ENCODE measurements at regions not wholly inside any gene's neighbourhood (a gene's known extent, or its start where the extent isn't known, plus 50 kb on each side); places are given as distances from the start of the nearest gene placed in this dataset.
A peak's percentile ranks its signal among the peaks of the same experiment; 100 is the strongest.

DNA sequence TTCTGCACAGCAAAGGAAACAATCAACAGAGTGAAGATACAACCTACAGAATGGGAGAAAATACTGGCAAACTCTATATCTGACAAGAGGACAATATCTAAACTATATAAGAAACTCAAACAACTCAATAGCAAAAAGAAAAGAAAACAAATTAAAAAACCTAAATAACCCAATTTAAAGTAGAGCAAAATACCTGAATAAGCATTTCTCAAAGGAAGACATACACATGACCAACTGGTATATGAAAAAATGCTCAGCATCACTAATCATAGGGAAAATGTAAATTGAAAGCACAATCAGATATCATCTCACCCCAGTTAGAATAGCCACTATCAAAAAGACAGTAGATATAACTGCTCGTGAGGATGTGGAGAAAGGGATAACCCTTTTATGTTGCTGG lies 87.8 kb upstream of the FOXA2 start:
- Histone ChIP-seq H3K23ac (ENCODE audit: low read length) (no peak overlapping the region), H3K27me3 (ENCODE audit: insufficient read depth, low read length) (no peaks in the 10 kb centered on the region), H4K91ac (ENCODE audit: low read depth, low read length) (no peak overlapping the region), H2AK5ac (ENCODE audit: low read length) (no peak overlapping the region), H2AFZ (ENCODE audit: insufficient read depth, low read length, poor library complexity) (no peak overlapping the region), H2BK120ac (ENCODE audit: insufficient read depth, low read length, poor library complexity) (no peak overlapping the region), H3K79me2 (ENCODE audit: control insufficient read depth, insufficient read depth, low read length, poor library complexity) (no peaks in the 10 kb centered on the region), H3K9ac (ENCODE audit: low read length) (no peak overlapping the region), H3K79me1 (ENCODE audit: low read length) (no peaks in the 10 kb centered on the region), H3K4ac (ENCODE audit: low read depth, low read length) (no peak overlapping the region), H3K18ac (ENCODE audit: low read length) (no peak overlapping the region), H3K14ac (ENCODE audit: low read length) (no peak overlapping the region), H2BK12ac (ENCODE audit: low read length) (no peak overlapping the region), H3K9me3 (ENCODE audit: insufficient read depth, low read depth, low read length) (no peaks in the 10 kb centered on the region), H3K4me1 (ENCODE audit: control insufficient read depth in 1 of 2, insufficient read depth in 2 of 2, low read length in 2 of 2) (peaks cover under 1 to 3% of the 10 kb centered on the region in 2 experiments), H4K12ac (ENCODE audit: low read depth, low read length) (no peak overlapping the region), H4K8ac (ENCODE audit: low read depth, low read length) (no peak overlapping the region), H3K36me3 (ENCODE audit: control insufficient read depth in 1 of 2, insufficient read depth in 2 of 2, low read length in 2 of 2) (no peaks in the 10 kb centered on the region), H3K4me3 (ENCODE audit: low read depth, low read length) (no peak overlapping the region), H3K4me2 (ENCODE audit: low read length) (no peak overlapping the region), H2BK5ac (ENCODE audit: low read depth, low read length, poor library complexity) (no peak overlapping the region), H3K27ac (ENCODE audit: low read depth, low read length) (no peak overlapping the region)
- DNase-seq = no peak
- no CpG with 5 or more reads among the region's 1 CpG for WGBS (ENCODE audit: extremely low coverage, insufficient coverage, insufficient read length)

DNA sequence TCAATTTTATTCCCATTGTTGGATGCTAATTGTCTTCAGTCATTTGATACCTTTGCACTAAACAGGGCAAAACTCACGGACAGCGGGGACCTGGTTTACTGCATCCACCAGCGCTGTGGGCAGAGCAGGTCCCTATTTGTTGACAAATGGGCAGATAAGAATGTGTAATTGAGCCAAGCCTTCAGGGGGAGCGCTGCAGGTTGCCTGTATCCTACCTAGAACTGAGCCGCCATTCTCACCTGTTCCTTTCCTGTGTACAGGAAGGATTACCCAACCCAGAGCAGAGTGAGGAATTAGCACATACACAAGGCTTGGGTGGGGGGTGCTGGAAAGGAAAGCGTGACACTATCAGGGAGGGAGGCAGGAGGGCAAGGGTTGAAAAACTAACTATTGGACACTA lies 89.1 kb upstream of the FOXA2 start:
- Histone ChIP-seq H4K8ac (ENCODE audit: low read depth, low read length) (no peak overlapping the region), H3K79me1 (ENCODE audit: low read length) (no peaks in the 10 kb centered on the region), H2BK120ac (ENCODE audit: insufficient read depth, low read length, poor library complexity) (no peak overlapping the region), H3K27me3 (ENCODE audit: insufficient read depth, low read length) (no peaks in the 10 kb centered on the region), H3K27ac (ENCODE audit: low read depth, low read length) (no peak overlapping the region), H3K9me3 (ENCODE audit: insufficient read depth, low read depth, low read length) (no peaks in the 10 kb centered on the region), H2AK5ac (ENCODE audit: low read length) (no peak overlapping the region), H2BK12ac (ENCODE audit: low read length) (no peak overlapping the region), H3K4me2 (ENCODE audit: low read length) (no peak overlapping the region), H3K4ac (ENCODE audit: low read depth, low read length) (no peak overlapping the region), H2BK5ac (ENCODE audit: low read depth, low read length, poor library complexity) (no peak overlapping the region), H3K18ac (ENCODE audit: low read length) (no peak overlapping the region), H3K36me3 (ENCODE audit: control insufficient read depth in 1 of 2, insufficient read depth in 2 of 2, low read length in 2 of 2) (no peaks in the 10 kb centered on the region), H3K79me2 (ENCODE audit: control insufficient read depth, insufficient read depth, low read length, poor library complexity) (no peaks in the 10 kb centered on the region), H4K12ac (ENCODE audit: low read depth, low read length) (no peak overlapping the region), H3K4me3 (ENCODE audit: low read depth, low read length) (no peak overlapping the region), H3K4me1 (ENCODE audit: control insufficient read depth in 1 of 2, insufficient read depth in 2 of 2, low read length in 2 of 2) (peaks cover 4 to 7% of the 10 kb centered on the region in 2 experiments), H3K23ac (ENCODE audit: low read length) (no peak overlapping the region), H4K91ac (ENCODE audit: low read depth, low read length) (no peak overlapping the region), H2AFZ (ENCODE audit: insufficient read depth, low read length, poor library complexity) (no peak overlapping the region), H3K14ac (ENCODE audit: low read length) (no peak overlapping the region), H3K9ac (ENCODE audit: low read length) (no peak overlapping the region)
- WGBS (ENCODE audit: extremely low coverage, insufficient coverage, insufficient read length) = no CpG with 5 or more reads among the region's 6 CpGs
- DNase-seq = no peak

GRCh38 chr20:22675341-22675740 lies 91.0 kb upstream of the FOXA2 start:
- Histone ChIP-seq H3K9me3 (ENCODE audit: insufficient read depth, low read depth, low read length) (peaks cover 3% of the 10 kb centered on the region), H4K91ac (ENCODE audit: low read depth, low read length) (no peak overlapping the region), H2BK120ac (ENCODE audit: insufficient read depth, low read length, poor library complexity) (no peak overlapping the region), H4K12ac (ENCODE audit: low read depth, low read length) (no peak overlapping the region), H3K4me1 (ENCODE audit: control insufficient read depth in 1 of 2, insufficient read depth in 2 of 2, low read length in 2 of 2) (peaks cover 4 to 7% of the 10 kb centered on the region in 2 experiments), H3K9ac (ENCODE audit: low read length) (no peak overlapping the region), H2AK5ac (ENCODE audit: low read length) (no peak overlapping the region), H3K14ac (ENCODE audit: low read length) (no peak overlapping the region), H3K79me2 (ENCODE audit: control insufficient read depth, insufficient read depth, low read length, poor library complexity) (no peaks in the 10 kb centered on the region), H2BK5ac (ENCODE audit: low read depth, low read length, poor library complexity) (no peak overlapping the region), H3K27me3 (ENCODE audit: insufficient read depth, low read length) (no peaks in the 10 kb centered on the region), H3K79me1 (ENCODE audit: low read length) (no peaks in the 10 kb centered on the region), H3K4me2 (ENCODE audit: low read length) (no peak overlapping the region), H3K4ac (ENCODE audit: low read depth, low read length) (no peak overlapping the region), H3K27ac (ENCODE audit: low read depth, low read length) (no peak overlapping the region), H3K18ac (ENCODE audit: low read length) (no peak overlapping the region), H4K8ac (ENCODE audit: low read depth, low read length) (no peak overlapping the region), H3K23ac (ENCODE audit: low read length) (no peak overlapping the region), H2AFZ (ENCODE audit: insufficient read depth, low read length, poor library complexity) (no peak overlapping the region), H3K36me3 (ENCODE audit: control insufficient read depth in 1 of 2, insufficient read depth in 2 of 2, low read length in 2 of 2) (no peaks in the 10 kb centered on the region), H2BK12ac (ENCODE audit: low read length) (no peak overlapping the region), H3K4me3 (ENCODE audit: low read depth, low read length) (no peak overlapping the region)
- no CpG with 5 or more reads among the region's 10 CpGs for WGBS (ENCODE audit: extremely low coverage, insufficient coverage, insufficient read length)
- no peak for DNase-seq

DNA sequence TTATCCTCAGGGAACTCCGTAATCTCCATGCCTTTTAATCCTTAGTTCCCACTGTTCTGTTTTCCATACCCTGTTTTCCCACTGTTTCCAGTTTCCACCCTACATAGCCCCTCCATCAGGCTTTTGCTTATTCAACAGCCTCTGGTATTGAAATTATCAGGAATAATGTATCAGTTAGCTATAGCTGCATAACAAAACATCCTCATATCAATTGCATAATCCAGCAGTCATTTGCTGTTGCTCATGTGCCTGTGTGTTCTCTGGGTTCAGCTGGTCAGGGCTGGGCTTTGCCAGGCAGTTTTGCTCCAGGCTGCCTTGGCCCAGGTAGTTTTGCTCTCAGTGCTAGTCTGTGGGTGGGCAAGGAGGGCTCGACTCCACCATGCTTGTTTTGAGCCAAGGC lies 94.3 kb upstream of the FOXA2 start:
- Histone ChIP-seq H3K79me2 (ENCODE audit: control insufficient read depth, insufficient read depth, low read length, poor library complexity) (no peaks in the 10 kb centered on the region), H3K27ac (ENCODE audit: low read depth, low read length) (peak overlapping the region; percentile 30), H2AK5ac (ENCODE audit: low read length) (no peak overlapping the region), H3K4ac (ENCODE audit: low read depth, low read length) (no peak overlapping the region), H3K4me3 (ENCODE audit: low read depth, low read length) (no peak overlapping the region), H3K4me2 (ENCODE audit: low read length) (no peak overlapping the region), H3K79me1 (ENCODE audit: low read length) (no peaks in the 10 kb centered on the region), H4K8ac (ENCODE audit: low read depth, low read length) (no peak overlapping the region), H2BK120ac (ENCODE audit: insufficient read depth, low read length, poor library complexity) (no peak overlapping the region), H3K14ac (ENCODE audit: low read length) (no peak overlapping the region), H3K36me3 (ENCODE audit: control insufficient read depth in 1 of 2, insufficient read depth in 2 of 2, low read length in 2 of 2) (no peaks in the 10 kb centered on the region), H4K12ac (ENCODE audit: low read depth, low read length) (no peak overlapping the region), H3K18ac (ENCODE audit: low read length) (no peak overlapping the region), H3K9me3 (ENCODE audit: insufficient read depth, low read depth, low read length) (peaks cover 3% of the 10 kb centered on the region), H3K27me3 (ENCODE audit: insufficient read depth, low read length) (no peaks in the 10 kb centered on the region), H2AFZ (ENCODE audit: insufficient read depth, low read length, poor library complexity) (no peak overlapping the region), H3K4me1 (ENCODE audit: control insufficient read depth in 1 of 2, insufficient read depth in 2 of 2, low read length in 2 of 2) (peaks cover 4 to 7% of the 10 kb centered on the region in 2 experiments), H3K23ac (ENCODE audit: low read length) (no peak overlapping the region), H4K91ac (ENCODE audit: low read depth, low read length) (no peak overlapping the region), H3K9ac (ENCODE audit: low read length) (no peak overlapping the region), H2BK12ac (ENCODE audit: low read length) (no peak overlapping the region), H2BK5ac (ENCODE audit: low read depth, low read length, poor library complexity) (no peak overlapping the region)
- DNase-seq = no peak
- no CpG with 5 or more reads among the region's 2 CpGs for WGBS (ENCODE audit: extremely low coverage, insufficient coverage, insufficient read length)
